H1 (cell line): ENCODE measurements at regions not wholly inside any gene's neighbourhood (a gene's known extent, or its start where the extent isn't known, plus 50 kb on each side); places are given as distances from the start of the nearest gene placed in this dataset.
"Not testable (repeated sequence)": the region's sequence is repeated elsewhere in the genome, so short reads cannot be mapped to it uniquely, and the experiment has no call there.

Experiments
- CTCF ChIA-PET: fragments of 300-600 bp; sonication (Branson Sonifier 250); formaldehyde crosslinking; loops from one replicate; lab custom pipeline; 2021; ENCODE audit not compliant: partially characterized antibody; lab: Charles Lee
- POLR2A ChIA-PET: fragments of 300-600 bp; sonication (Branson Sonifier 250); formaldehyde crosslinking; loops from one replicate; lab custom pipeline; 2021; ENCODE audit warnings: inconsistent platforms; ENCODE audit not compliant: partially characterized antibody; lab: Charles Lee
- DNase-seq, 2 experiments: peaks; one replicate each; pipeline versions ENCODE4 v3.0.0 to v3.0.0-alpha.2; 2010 to 2022; ENCODE audit warnings: low spot score in 2 of 2, low read depth in 1 of 2, mixed read lengths in 1 of 2
- FAIRE-seq: peaks from 2 replicates; lab custom pipeline; 2011; peaks lifted over from hg19 to GRCh38; lab: Jason Lieb, UNC
- H2AFZ ChIP-seq: 2 replicates; pipeline ENCODE4 v1.8.1; 2012; ENCODE audit warnings: low read length, inconsistent platforms
- H2AK5ac ChIP-seq: 2 replicates; pipeline ENCODE4 v1.6.1; 2013; ENCODE audit warnings: low read depth, low read length
- H2BK120ac ChIP-seq: replicated peaks from 2 replicates; pipeline ENCODE3; 2013; ENCODE audit warnings: low read depth, low read length, inconsistent platforms
- H2BK12ac ChIP-seq: 2 replicates; pipeline ENCODE4 v1.6.1; 2013; ENCODE audit warnings: low read depth, low read length
- H2BK15ac ChIP-seq: 2 replicates; pipeline ENCODE4 v1.6.1; 2013; ENCODE audit warnings: low read length
- H2BK20ac ChIP-seq: 2 replicates; pipeline ENCODE4 v1.6.1; 2013; ENCODE audit warnings: low read length
- H2BK5ac ChIP-seq: 2 replicates; pipeline ENCODE4 v1.6.1; 2013; ENCODE audit warnings: low read depth, low read length
- H3K14ac ChIP-seq: 2 replicates; pipeline ENCODE4 v1.6.1; 2013; ENCODE audit warnings: inconsistent platforms; ENCODE audit not compliant: insufficient read length
- H3K18ac ChIP-seq: 2 replicates; pipeline ENCODE4 v1.6.1; 2013; ENCODE audit warnings: low read length; ENCODE audit errors: extremely low read depth
- H3K23ac ChIP-seq: 2 replicates; pipeline ENCODE4 v1.6.1; 2013; ENCODE audit warnings: inconsistent platforms; ENCODE audit not compliant: insufficient read length
- H3K23me2 ChIP-seq: 2 replicates; pipeline ENCODE4 v1.6.1; 2013; ENCODE audit warnings: low read depth, low read length
- H3K27ac ChIP-seq: 2 replicates; pipeline ENCODE4 v1.6.1; 2011; ENCODE audit warnings: low read depth, low read length, inconsistent platforms
- H3K27me3 ChIP-seq, 4 experiments: replicated peaks in 1 of 4; 1 replicate in 1 of 4; 2 replicates in 3 of 4; pipeline versions ENCODE4 v1.6.1 to v1.8.1; 2011 to 2013; ENCODE audit warnings: low read length in 3 of 4, mild to moderate bottlenecking in 3 of 4, inconsistent platforms in 2 of 4, mixed read lengths in 2 of 4, moderate library complexity in 1 of 4; ENCODE audit not compliant: control insufficient read depth in 3 of 4, insufficient read depth in 3 of 4; ENCODE audit errors: extremely low read depth in 1 of 4
- H3K36me3 ChIP-seq, 4 experiments: 2 replicates each; pipeline versions ENCODE4 v1.6.1 to v1.8.1; 2011 to 2013; ENCODE audit warnings: mild to moderate bottlenecking in 4 of 4, low read length in 3 of 4, moderate library complexity in 2 of 4, control low read depth in 1 of 4, inconsistent platforms in 1 of 4; ENCODE audit not compliant: insufficient read depth in 4 of 4, control insufficient read depth in 2 of 4
- H3K4ac ChIP-seq: replicated peaks from 2 replicates; pipeline ENCODE3; 2013; ENCODE audit warnings: low read length, low read depth, mixed read lengths, inconsistent platforms; ENCODE audit not compliant: insufficient read length
- H3K4me1 ChIP-seq, 4 experiments: replicated peaks in 1 of 4; 1 replicate in 1 of 4; 2 replicates in 3 of 4; pipeline versions ENCODE4 v1.6.1 to v1.8.1; 2011 to 2013; ENCODE audit warnings: low read length in 3 of 4, inconsistent platforms in 2 of 4, mixed read lengths in 1 of 4; ENCODE audit not compliant: insufficient read depth in 4 of 4, control insufficient read depth in 3 of 4
- H3K4me2 ChIP-seq, 2 experiments: 2 replicates each; pipeline versions ENCODE4 v1.6.1 to v1.8.1; 2011 to 2013; ENCODE audit warnings: low read depth in 2 of 2, low read length in 2 of 2, control low read depth in 1 of 2, inconsistent platforms in 1 of 2, mild to moderate bottlenecking in 1 of 2; ENCODE audit not compliant: insufficient read depth in 1 of 2
- H3K4me3 ChIP-seq, 4 experiments: fragments of 200-600, 300-600 bp in 1 of 4; sonication (generic), shearing (Covaris generic), sonication (Bioruptor Twin) in 1 of 4; 2 replicates each; pipeline versions ENCODE4 v1.5.1 to v1.8.1; 2011 to 2016; ENCODE audit warnings: low read length in 4 of 4, low read depth in 3 of 4, control low read depth in 2 of 4, inconsistent platforms in 2 of 4, mild to moderate bottlenecking in 2 of 4, mixed read lengths in 1 of 4, moderate library complexity in 1 of 4; ENCODE audit not compliant: insufficient read depth in 2 of 4; ENCODE audit errors: extremely low read depth in 1 of 4
- H3K56ac ChIP-seq: replicated peaks from 2 replicates; pipeline ENCODE3; 2013; ENCODE audit warnings: low read depth, mild to moderate bottlenecking, mixed read lengths, low read length, inconsistent platforms; ENCODE audit not compliant: insufficient read length
- H3K79me1 ChIP-seq: 2 replicates; pipeline ENCODE4 v1.6.1; 2013; ENCODE audit warnings: low read depth, low read length, control low read depth
- H3K79me2 ChIP-seq, 2 experiments: 2 replicates each; pipeline versions ENCODE4 v1.6.1 to v1.8.1; 2012 to 2013; ENCODE audit warnings: low read length in 2 of 2, mild to moderate bottlenecking in 2 of 2, inconsistent platforms in 1 of 2; ENCODE audit not compliant: insufficient read depth in 2 of 2, control insufficient read depth in 1 of 2
- H3K9ac ChIP-seq, 4 experiments: replicated peaks in 1 of 4; 1 replicate in 1 of 4; 2 replicates in 3 of 4; pipeline versions ENCODE4 v1.6.1 to v1.8.1; 2011 to 2013; ENCODE audit warnings: low read depth in 3 of 4, low read length in 3 of 4, control low read depth in 2 of 4, mild to moderate bottlenecking in 2 of 4, moderate library complexity in 2 of 4, inconsistent platforms in 1 of 4; ENCODE audit errors: extremely low read depth in 1 of 4
- H3K9me3 ChIP-seq, 2 experiments: 2 replicates each; pipeline versions ENCODE4 v1.6.1 to v1.8.1; 2012 to 2013; ENCODE audit warnings: mild to moderate bottlenecking in 2 of 2, moderate library complexity in 2 of 2, control low read depth in 1 of 2, inconsistent platforms in 1 of 2, low read depth in 1 of 2, low read length in 1 of 2, mixed read lengths in 1 of 2; ENCODE audit not compliant: insufficient read depth in 2 of 2
- H4K20me1 ChIP-seq, 2 experiments: replicated peaks in 1 of 2; 2 replicates each; pipeline versions ENCODE3 to v1.8.1; 2011 to 2013; ENCODE audit warnings: inconsistent platforms in 2 of 2, low read length in 2 of 2, mild to moderate bottlenecking in 1 of 2; ENCODE audit not compliant: insufficient read depth in 2 of 2, control insufficient read depth in 1 of 2
- H4K5ac ChIP-seq: 2 replicates; pipeline ENCODE4 v1.6.1; 2013; ENCODE audit warnings: low read length, low read depth, mixed read lengths, inconsistent platforms; ENCODE audit not compliant: insufficient read length
- H4K8ac ChIP-seq: 2 replicates; pipeline ENCODE4 v1.8.0; 2013; ENCODE audit warnings: mild to moderate bottlenecking, moderate library complexity, low read length, inconsistent platforms; ENCODE audit not compliant: insufficient read depth; ENCODE audit errors: extremely low read depth
- H4K91ac ChIP-seq: replicated peaks from 2 replicates; pipeline ENCODE3; 2013; ENCODE audit warnings: low read length, mixed read lengths, inconsistent platforms; ENCODE audit not compliant: insufficient read length
- CHD1 ChIP-seq: IDR thresholded peaks from 2 replicates; pipeline ENCODE4 v1.6.1; 2012; ENCODE audit warnings: low read depth, low read length, improper control_type of control experiment
- E2F6 ChIP-seq: IDR thresholded peaks from 2 replicates; pipeline ENCODE4 v1.6.1; 2012; ENCODE audit warnings: inconsistent platforms
- EZH2 ChIP-seq: fragments of 200-600 bp; sonication (generic); IDR thresholded peaks from 2 replicates; pipeline ENCODE4 v1.7.1; 2012; ENCODE audit warnings: low read depth, mild to moderate bottlenecking, moderate library complexity, low read length, inconsistent platforms; ENCODE audit not compliant: severe bottlenecking
- POLR2AphosphoS5 ChIP-seq: IDR thresholded peaks from 2 replicates; pipeline ENCODE4 v1.6.1; 2011; ENCODE audit warnings: low read depth, low read length
- RAD21 ChIP-seq, 2 experiments: IDR thresholded peaks in 1 of 2; conservative IDR thresholded peaks in 1 of 2; 2 replicates each; pipeline ENCODE4 v1.6.1; 2011; ENCODE audit warnings: low read depth in 2 of 2, low read length in 2 of 2, improper control_type of control experiment in 1 of 2, inconsistent platforms in 1 of 2, mild to moderate bottlenecking in 1 of 2, moderate library complexity in 1 of 2
- WGBS, 2 experiments: shearing (Covaris generic) in 1 of 2; methylation state at CpG; one replicate each; pipeline versions ENCODE4 v1.1.6 to v1.1.7; 2013 to 2015; ENCODE audit warnings: low lambda C conversion rate in 2 of 2, mixed read lengths in 2 of 2, inconsistent platforms in 1 of 2, low coverage in 1 of 2, missing lambda C conversion rate in 1 of 2; ENCODE audit not compliant: insufficient replicate concordance in 2 of 2, insufficient coverage in 1 of 2, insufficient read length in 1 of 2; ENCODE audit errors: extremely low coverage in 1 of 2, missing lambda C conversion rate in 1 of 2; 5-methylcytosine and 5-hydroxymethylcytosine counted together

- TF ChIP-seq E2F6, result no peak
- TF ChIP-seq EZH2, result no peak
- no peak for TF ChIP-seq RAD21 (IDR thresholded peaks at IDR 0.05 in 1 of 2, conservative IDR thresholded peaks at IDR 0.05 in 1 of 2; ENCODE audit: low read depth in 2 of 2, low read length in 2 of 2)
- no peak for TF ChIP-seq POLR2AphosphoS5
- no peak for TF ChIP-seq CHD1
Measured at GRCh38 chr10:90229486-90229885, 528.1 kb downstream of the KIF20B start (continued).

DNA sequence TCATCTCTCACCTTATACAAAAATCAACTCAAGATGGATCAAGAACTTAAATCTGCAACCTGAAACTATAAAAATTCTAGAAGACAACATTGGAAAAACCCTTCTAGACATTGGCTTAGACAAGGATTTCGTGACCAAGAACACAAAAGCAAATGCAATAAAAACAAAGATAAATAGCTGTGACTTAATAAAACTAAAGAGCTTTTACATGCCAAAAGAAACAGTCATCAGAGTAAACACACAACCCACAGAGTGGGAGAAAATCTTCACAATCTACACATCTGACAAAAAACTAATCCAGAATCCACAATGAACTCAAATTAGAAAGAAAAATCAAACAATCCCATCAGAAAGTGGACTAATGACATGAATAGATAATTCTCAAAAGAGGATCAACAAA lies 532.4 kb downstream of the KIF20B start:
- H2BK15ac ChIP-seq, H3K23ac ChIP-seq, H4K8ac ChIP-seq, POLR2A ChIA-PET, H3K79me1 ChIP-seq, H3K79me2 ChIP-seq, H3K9ac ChIP-seq, H2BK12ac ChIP-seq, H2BK120ac ChIP-seq, H4K5ac ChIP-seq, H3K9me3 ChIP-seq, H2AFZ ChIP-seq, H2AK5ac ChIP-seq, DNase-seq, H3K14ac ChIP-seq, H3K4me2 ChIP-seq, CTCF ChIA-PET, H3K23me2 ChIP-seq, H3K18ac ChIP-seq, H3K27me3 ChIP-seq, H2BK20ac ChIP-seq, H3K36me3 ChIP-seq, H3K4me3 ChIP-seq, H4K91ac ChIP-seq, H3K27ac ChIP-seq, H3K56ac ChIP-seq, H3K4me1 ChIP-seq, H2BK5ac ChIP-seq, H4K20me1 ChIP-seq, H3K4ac ChIP-seq, FAIRE-seq: not testable (repeated sequence)
- WGBS, 2 experiments, result 75% methylated on average over 1 of the region's 1 CpG; no CpG with 5 or more reads in 1 of the 2 experiments
